GM12875 (cell line): ENCODE measurements at regions not wholly inside any gene's neighbourhood (a gene's known extent, or its start where the extent isn't known, plus 50 kb on each side); places are given as distances from the start of the nearest gene placed in this dataset.

Experiments used
- H3K4me3 ChIP-seq: one replicate; pipeline ENCODE4 v1.5.1; 2011; ENCODE audit warnings: low read depth, low read length, control low read depth
- CTCF ChIP-seq: IDR thresholded peaks from 2 replicates; pipeline ENCODE4 v1.5.1; 2011; ENCODE audit warnings: low read depth, mild to moderate bottlenecking, control low read depth, inconsistent platforms, low read length, moderate library complexity, borderline replicate concordance; ENCODE audit not compliant: insufficient read depth

GRCh38 chr4:157607996-157608395, 387.5 kb downstream of the GRIA2 start:
- TF ChIP-seq CTCF = no peak
- H3K4me3 ChIP-seq = no peak overlapping the region

GRCh38 chr4:157600583-157600982, 380.1 kb downstream of the GRIA2 start:
- TF ChIP-seq CTCF = no peak
- no peak overlapping the region for H3K4me3 ChIP-seq

- TF ChIP-seq CTCF = no peak
- no peak overlapping the region for H3K4me3 ChIP-seq
Measured at GRCh38 chr4:157591245-157591644, 370.7 kb downstream of the GRIA2 start.

GRCh38 chr4:157590679-157591078, 370.2 kb downstream of the GRIA2 start:
- no peak for TF ChIP-seq CTCF

DNA sequence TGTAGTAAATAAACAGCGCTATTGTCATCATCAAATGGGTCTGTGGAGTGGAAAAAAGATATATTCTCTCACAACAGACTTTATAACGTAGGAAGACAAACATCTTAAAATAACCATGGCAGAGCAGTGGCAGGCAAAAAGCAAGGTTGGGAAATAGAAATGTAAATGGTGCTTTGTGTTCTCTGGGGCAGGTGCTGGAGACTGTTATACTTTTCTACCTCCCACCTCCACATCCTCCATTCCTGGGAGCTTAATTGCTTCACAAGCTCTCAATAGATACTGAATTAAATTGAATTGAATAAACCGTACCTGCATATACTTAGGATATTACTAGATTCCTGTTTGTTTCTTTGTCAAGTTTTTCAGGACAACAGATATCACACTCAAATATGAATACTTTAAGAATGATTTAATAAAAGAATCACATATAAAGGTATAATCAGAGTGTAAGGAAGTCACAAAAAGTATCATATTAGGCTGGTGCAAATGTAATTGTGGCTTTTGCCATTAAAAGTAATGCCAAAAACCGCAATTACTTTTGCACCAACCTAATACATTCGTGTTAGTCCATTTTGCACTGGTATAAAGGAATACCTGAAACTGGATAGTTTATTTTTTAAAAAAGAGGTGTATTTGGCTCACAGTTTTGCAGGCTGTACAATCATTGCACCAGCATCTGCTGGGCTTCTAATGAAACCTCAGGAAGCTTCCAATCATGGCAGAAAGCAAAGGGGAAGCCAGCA, 367.3 kb downstream of the GRIA2 start:
- TF ChIP-seq CTCF = no peak
- H3K4me3 ChIP-seq = no peak overlapping the region

More at GRCh38 chr4:157590679-157591078, 370.2 kb downstream of the GRIA2 start:
- no peak overlapping the region for H3K4me3 ChIP-seq

DNA sequence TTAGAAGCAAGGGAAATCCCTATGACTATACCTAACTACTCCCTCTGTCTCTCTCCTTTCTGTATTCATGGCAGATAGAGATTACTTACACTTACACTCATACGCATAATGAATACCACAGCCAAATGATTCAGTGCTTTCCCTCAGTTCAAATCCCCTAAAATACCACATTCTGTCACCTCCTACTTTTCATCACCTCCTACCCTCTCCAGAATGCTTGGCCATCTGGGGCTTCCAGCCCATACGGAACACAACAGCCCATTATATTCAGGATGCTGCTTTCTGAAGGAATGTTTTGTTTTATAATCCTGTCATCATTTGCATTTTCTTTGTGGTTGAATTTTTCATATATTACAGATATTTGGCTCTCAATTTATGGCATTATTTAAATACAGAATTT, 361.6 kb downstream of the GRIA2 start:
- TF ChIP-seq CTCF = no peak
- H3K4me3 ChIP-seq = no peak overlapping the region

GRCh38 chr4:157576671-157577217, 356.2 kb downstream of the GRIA2 start:
- TF ChIP-seq CTCF = no peak

More at GRCh38 chr4:157576671-157577217, 356.2 kb downstream of the GRIA2 start:
- no peak overlapping the region for H3K4me3 ChIP-seq
